GM12892 (cell line): ENCODE measurements at regions not wholly inside any gene's neighbourhood (a gene's known extent, or its start where the extent isn't known, plus 50 kb on each side); places are given as distances from the start of the nearest gene placed in this dataset.

Experiments used
- POLR2A ChIP-seq: IDR thresholded peaks from 2 replicates; pipeline ENCODE4 v1.6.1; 2011; ENCODE audit warnings: low read depth, low read length, control low read depth
- POLR2AphosphoS5 ChIP-seq: IDR thresholded peaks from 2 replicates; pipeline ENCODE4 v1.6.1; 2011; ENCODE audit warnings: low read depth, low read length, control low read depth
- TAF1 ChIP-seq: IDR thresholded peaks from 2 replicates; pipeline ENCODE4 v1.6.1; 2011; ENCODE audit warnings: low read depth, mild to moderate bottlenecking, control low read depth, low read length, borderline replicate concordance

DNA sequence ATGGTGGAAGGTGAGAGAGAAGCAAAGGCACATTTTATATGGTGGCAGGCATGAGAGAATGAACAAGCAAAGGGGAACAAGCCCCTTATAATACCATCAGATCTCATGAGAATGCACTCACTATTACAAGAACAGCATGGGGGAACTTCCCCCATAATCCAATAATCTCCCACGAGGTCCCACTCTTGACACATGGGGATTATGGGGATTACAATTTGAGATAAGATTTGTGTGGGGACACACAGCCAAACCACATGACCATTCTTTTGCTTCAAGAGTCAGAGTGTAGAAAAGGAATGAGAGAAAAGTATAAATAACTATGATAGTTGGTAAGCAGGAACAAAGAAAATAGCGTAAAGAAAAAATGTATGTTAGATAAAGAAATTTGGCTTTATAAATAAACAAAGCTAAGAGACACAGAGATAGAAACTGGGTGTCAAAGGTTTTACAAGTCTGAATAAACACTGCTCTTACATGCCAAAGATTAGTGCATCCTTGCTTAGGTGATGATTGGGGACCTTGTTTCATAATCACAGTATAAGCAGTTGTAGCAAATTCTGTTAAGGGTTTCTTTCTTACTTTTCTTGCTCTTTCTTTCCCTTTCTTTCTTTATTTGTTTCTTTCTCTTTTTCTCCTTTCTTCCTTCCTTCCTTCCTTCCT, 91.9 kb upstream of the PAPPA start:
- TF ChIP-seq POLR2A (no peak), POLR2AphosphoS5 (no peak), TAF1 (no peak)
